Stimulated activated effector memory CD8-positive, alpha-beta T cell treated with anti-CD3 and anti-CD28 coated beads, Interleukin-12 subunit alpha, Interleukin-12 subunit beta, amount 100 ng/mL, for 72 hours (primary cell): ENCODE measurements at regions not wholly inside any gene's neighbourhood (a gene's known extent, or its start where the extent isn't known, plus 50 kb on each side); places are given as distances from the start of the nearest gene placed in this dataset.

ENCODE experiments used
- ATAC-seq: fragments of 150-1000 bp; cut with Tn5 transposase; 2 replicates; pipeline ENCODE4 v1.10.0; 2021
- DNase-seq, 2 donors: peaks; one replicate each; pipeline ENCODE4 v3.0.0; 2021 to 2022; ENCODE audit warnings: low spot score in 2 of 2
- H3K27ac Mint-ChIP-seq: one replicate; pipeline ENCODE4 v1.8.0; 2022; ENCODE audit warnings: mild to moderate bottlenecking, mixed read lengths
- H3K36me3 Mint-ChIP-seq: one replicate; pipeline ENCODE4 v1.8.0; 2022; ENCODE audit warnings: mild to moderate bottlenecking, mixed read lengths
- H3K4me1 Mint-ChIP-seq: one replicate; pipeline ENCODE4 v1.8.0; 2022; ENCODE audit warnings: mixed read lengths
- H3K4me3 Mint-ChIP-seq: one replicate; pipeline ENCODE4 v1.8.0; 2022; ENCODE audit warnings: mild to moderate bottlenecking, mixed read lengths
- H3K9me3 Mint-ChIP-seq: one replicate; pipeline ENCODE4 v1.8.0; 2022; ENCODE audit warnings: mixed read lengths

GRCh38 chr3:81439108-81439507, 322.3 kb downstream of the GBE1 start:
- ATAC-seq (no peak), DNase-seq (no peak)
- H3K27ac Mint-ChIP-seq = no peak overlapping the region
- H3K9me3 Mint-ChIP-seq = peaks cover 12% of the 10 kb centered on the region
- H3K36me3 Mint-ChIP-seq = no peaks in the 10 kb centered on the region
- H3K4me3 Mint-ChIP-seq = no peak overlapping the region
- H3K4me1 Mint-ChIP-seq = no peaks in the 10 kb centered on the region

DNA sequence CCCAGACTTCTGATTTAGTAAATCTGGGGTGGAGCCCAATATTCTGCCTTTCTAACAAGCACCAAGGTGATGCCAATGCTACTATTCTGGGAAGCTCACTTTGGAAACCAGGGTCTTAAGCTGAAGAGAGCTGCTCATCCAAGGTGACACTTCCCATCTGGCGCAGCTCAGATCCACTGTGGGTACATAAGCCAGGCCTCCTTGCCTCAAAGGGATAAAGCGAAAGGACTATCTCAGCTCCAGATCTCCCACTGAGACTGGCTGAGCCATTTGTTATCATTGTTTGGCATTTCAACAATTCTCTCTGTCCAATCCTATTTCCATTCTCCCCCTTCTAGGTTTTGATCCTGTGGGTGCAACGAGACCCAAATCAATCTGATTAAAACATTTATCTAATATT, 323.8 kb downstream of the GBE1 start:
- no peak for DNase-seq
- Mint-ChIP-seq H3K9me3 (peaks cover 12% of the 10 kb centered on the region), H3K27ac (no peak overlapping the region), H3K4me1 (no peaks in the 10 kb centered on the region), H3K36me3 (no peaks in the 10 kb centered on the region), H3K4me3 (no peak overlapping the region)
- ATAC-seq = no peak

- DNase-seq = no peak
- H3K27ac Mint-ChIP-seq = no peak overlapping the region
Observed at GRCh38 chr3:81436182-81436581, 325.3 kb downstream of the GBE1 start.

GRCh38 chr3:81435050-81435449, 326.4 kb downstream of the GBE1 start:
- ATAC-seq = no peak
- Mint-ChIP-seq H3K36me3 (no peaks in the 10 kb centered on the region), H3K4me1 (no peaks in the 10 kb centered on the region), H3K4me3 (no peak overlapping the region), H3K9me3 (peaks cover 12% of the 10 kb centered on the region), H3K27ac (no peak overlapping the region)
- no peak for DNase-seq

More at GRCh38 chr3:81436182-81436581, 325.3 kb downstream of the GBE1 start:
- H3K4me3 Mint-ChIP-seq = no peak overlapping the region
- no peak for ATAC-seq
- H3K4me1 Mint-ChIP-seq = no peaks in the 10 kb centered on the region
- H3K36me3 Mint-ChIP-seq = no peaks in the 10 kb centered on the region
- peaks cover 12% of the 10 kb centered on the region for H3K9me3 Mint-ChIP-seq

GRCh38 chr3:81434161-81434560, 327.3 kb downstream of the GBE1 start:
- Mint-ChIP-seq H3K9me3 (peaks cover 10% of the 10 kb centered on the region), H3K36me3 (no peaks in the 10 kb centered on the region), H3K4me1 (no peaks in the 10 kb centered on the region), H3K27ac (no peak overlapping the region), H3K4me3 (no peak overlapping the region)
- ATAC-seq (no peak), DNase-seq (no peak)

- peaks cover 7% of the 10 kb centered on the region for H3K9me3 Mint-ChIP-seq
- no peak overlapping the region for H3K4me3 Mint-ChIP-seq
- ATAC-seq (no peak), DNase-seq (no peak)
- H3K4me1 Mint-ChIP-seq = no peaks in the 10 kb centered on the region
- no peak overlapping the region for H3K27ac Mint-ChIP-seq
- no peaks in the 10 kb centered on the region for H3K36me3 Mint-ChIP-seq
Observed at GRCh38 chr3:81433675-81434074, 327.8 kb downstream of the GBE1 start.

DNA sequence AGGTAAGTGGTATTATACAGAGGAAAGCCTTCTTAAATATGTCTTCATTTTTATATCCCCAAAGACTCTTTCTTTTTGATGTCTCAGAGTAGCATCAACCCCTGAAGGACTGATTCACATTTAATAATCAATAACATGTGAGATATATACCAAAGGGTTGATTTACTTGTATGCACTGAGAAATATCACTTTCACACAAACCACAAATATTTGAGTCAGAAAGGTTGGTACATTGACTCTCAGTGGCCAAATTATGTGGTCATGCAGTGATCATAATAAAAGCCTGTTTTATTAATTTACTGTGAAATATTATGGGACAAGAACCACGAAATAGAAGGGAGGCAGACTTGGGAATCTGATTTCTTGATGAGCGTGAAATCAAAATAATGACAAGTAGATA, 329.0 kb downstream of the GBE1 start:
- H3K4me3 Mint-ChIP-seq = no peak overlapping the region

GRCh38 chr3:81426826-81427577, 334.4 kb downstream of the GBE1 start:
- Mint-ChIP-seq H3K4me3 (no peak overlapping the region), H3K36me3 (no peaks in the 10 kb centered on the region), H3K27ac (no peak overlapping the region), H3K4me1 (no peaks in the 10 kb centered on the region), H3K9me3 (peaks cover 2% of the 10 kb centered on the region)
- no peak for ATAC-seq
- no peak for DNase-seq

More for the DNA sequence above, 329.0 kb downstream of the GBE1 start:
- ATAC-seq (no peak), DNase-seq (no peak)
- Mint-ChIP-seq H3K9me3 (peaks cover 3% of the 10 kb centered on the region), H3K4me1 (no peaks in the 10 kb centered on the region), H3K27ac (no peak overlapping the region), H3K36me3 (no peaks in the 10 kb centered on the region)

- H3K4me3 Mint-ChIP-seq = no peak overlapping the region
- H3K36me3 Mint-ChIP-seq = no peaks in the 10 kb centered on the region
- H3K4me1 Mint-ChIP-seq = no peaks in the 10 kb centered on the region
- DNase-seq = no peak
- H3K27ac Mint-ChIP-seq = no peak overlapping the region
- H3K9me3 Mint-ChIP-seq = peaks cover 2% of the 10 kb centered on the region
- ATAC-seq = no peak
Observed at GRCh38 chr3:81425198-81425868, 336.1 kb downstream of the GBE1 start.

DNA sequence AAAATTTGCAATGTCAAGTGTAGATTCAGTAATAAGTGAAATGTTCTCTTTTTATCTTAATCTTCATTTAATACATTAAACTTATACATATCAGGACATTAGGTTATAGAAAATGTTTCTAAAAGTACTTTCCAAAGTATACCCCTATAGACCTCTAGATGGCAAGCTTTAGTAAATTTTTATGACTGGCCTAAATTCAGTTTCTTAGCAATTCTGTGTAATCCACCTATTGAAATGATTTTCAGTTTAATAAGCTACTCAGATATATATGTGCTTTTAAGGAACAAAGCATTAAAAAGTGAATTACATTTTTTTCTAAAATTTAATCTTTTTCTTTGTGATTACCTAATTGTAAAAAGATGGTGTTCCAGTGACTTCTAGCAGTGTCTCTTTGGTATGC, 342.2 kb downstream of the GBE1 start:
- H3K4me3 Mint-ChIP-seq = no peak overlapping the region
- H3K36me3 Mint-ChIP-seq = no peaks in the 10 kb centered on the region
- no peaks in the 10 kb centered on the region for H3K4me1 Mint-ChIP-seq
- H3K27ac Mint-ChIP-seq = no peak overlapping the region
- ATAC-seq (no peak), DNase-seq (no peak)
- peaks cover 3% of the 10 kb centered on the region for H3K9me3 Mint-ChIP-seq

DNA sequence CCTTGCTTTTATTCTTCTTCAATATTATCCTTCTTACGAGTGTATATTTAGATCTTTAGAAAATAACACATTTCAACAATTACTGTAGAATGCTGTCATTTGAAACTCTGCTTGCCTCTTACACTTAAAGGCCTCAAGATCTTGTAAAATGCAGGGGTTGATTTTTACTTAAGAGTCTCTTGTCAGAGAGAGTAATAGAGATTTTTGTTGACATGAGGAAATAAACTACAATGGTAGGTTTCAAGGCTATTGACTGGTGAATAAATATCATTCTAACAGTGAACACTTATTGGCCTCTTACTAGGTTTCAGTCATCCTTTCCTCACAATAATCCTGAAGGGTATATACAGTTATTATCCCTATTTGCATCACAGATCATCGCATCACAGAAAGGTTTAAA, 344.6 kb downstream of the GBE1 start:
- no peak for ATAC-seq
- no peak for DNase-seq

DNA sequence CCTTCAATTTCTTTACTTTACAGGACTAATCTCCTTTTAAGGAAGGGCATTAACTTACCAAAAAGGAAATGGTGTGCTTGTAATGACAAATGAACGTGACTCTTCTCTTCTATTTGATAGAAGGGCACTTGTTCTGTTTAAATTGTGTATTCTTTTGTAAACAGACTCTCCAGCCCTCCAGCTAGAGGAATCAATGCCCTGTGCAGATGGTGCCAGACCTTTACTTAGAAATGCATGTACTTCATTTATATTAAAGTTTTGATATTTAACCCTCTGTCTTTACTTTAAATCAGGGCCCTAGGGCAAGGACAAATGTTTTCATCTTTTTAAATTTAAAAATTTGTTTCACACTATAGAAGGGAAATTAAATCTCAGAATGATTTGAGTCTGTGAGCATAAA, 355.1 kb downstream of the GBE1 start:
- Mint-ChIP-seq H3K9me3 (peaks cover 7% of the 10 kb centered on the region), H3K4me3 (no peak overlapping the region), H3K27ac (no peak overlapping the region), H3K36me3 (no peaks in the 10 kb centered on the region), H3K4me1 (no peaks in the 10 kb centered on the region)
- ATAC-seq (no peak), DNase-seq (no peak)

More for the DNA sequence above, 344.6 kb downstream of the GBE1 start:
- Mint-ChIP-seq H3K4me1 (no peaks in the 10 kb centered on the region), H3K36me3 (no peaks in the 10 kb centered on the region), H3K9me3 (peaks cover 3% of the 10 kb centered on the region), H3K4me3 (no peak overlapping the region), H3K27ac (no peak overlapping the region)

GRCh38 chr3:81395739-81396513, 365.5 kb downstream of the GBE1 start:
- H3K36me3 Mint-ChIP-seq = no peaks in the 10 kb centered on the region
- no peak for DNase-seq
- H3K27ac Mint-ChIP-seq = no peak overlapping the region
- H3K4me1 Mint-ChIP-seq = no peaks in the 10 kb centered on the region
- no peak overlapping the region for H3K4me3 Mint-ChIP-seq
- no peak for ATAC-seq
- peaks cover 6% of the 10 kb centered on the region for H3K9me3 Mint-ChIP-seq

DNA sequence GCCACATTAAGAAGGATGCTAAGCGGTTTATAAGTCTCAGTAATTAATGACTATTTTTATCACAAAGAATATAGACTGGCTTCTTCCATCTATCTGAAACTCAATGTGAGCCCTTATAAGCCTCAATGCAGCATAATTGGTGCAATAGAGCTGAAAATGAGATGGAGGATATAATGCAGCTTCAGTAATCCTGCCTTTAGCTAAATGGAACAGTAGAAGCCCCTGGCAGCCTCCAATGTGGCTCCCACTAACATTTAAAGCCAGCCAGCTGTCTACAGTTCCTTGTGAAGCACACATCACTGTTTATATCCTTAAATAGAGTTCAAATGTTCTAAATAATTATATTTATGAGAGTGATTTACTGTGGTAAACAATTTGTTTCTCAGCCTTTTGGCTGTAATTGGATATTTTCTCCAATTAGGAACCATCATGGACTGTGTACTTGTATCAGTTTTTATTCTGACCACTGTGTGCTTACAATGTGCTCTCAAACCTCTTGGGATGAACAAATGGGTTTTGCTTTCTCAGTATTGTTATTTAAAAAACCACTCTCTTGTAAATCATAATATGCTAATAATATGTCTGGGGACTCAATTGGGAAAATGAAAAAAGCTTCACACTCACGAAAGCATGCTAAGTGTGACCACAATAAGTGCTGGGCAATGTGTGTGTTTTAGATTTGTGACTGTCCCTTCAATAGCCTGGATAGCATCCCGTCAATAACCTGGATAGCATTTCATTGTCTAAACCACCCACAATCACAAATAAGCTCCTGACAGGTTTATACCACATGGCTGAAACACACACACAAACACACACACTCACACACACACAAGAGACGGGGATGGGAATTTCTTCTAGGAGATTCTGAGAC, 366.6 kb downstream of the GBE1 start:
- Mint-ChIP-seq H3K27ac (no peak overlapping the region), H3K4me3 (no peak overlapping the region), H3K9me3 (peaks cover 7% of the 10 kb centered on the region), H3K4me1 (no peaks in the 10 kb centered on the region), H3K36me3 (no peaks in the 10 kb centered on the region)
- DNase-seq (no peak), ATAC-seq (no peak)

DNA sequence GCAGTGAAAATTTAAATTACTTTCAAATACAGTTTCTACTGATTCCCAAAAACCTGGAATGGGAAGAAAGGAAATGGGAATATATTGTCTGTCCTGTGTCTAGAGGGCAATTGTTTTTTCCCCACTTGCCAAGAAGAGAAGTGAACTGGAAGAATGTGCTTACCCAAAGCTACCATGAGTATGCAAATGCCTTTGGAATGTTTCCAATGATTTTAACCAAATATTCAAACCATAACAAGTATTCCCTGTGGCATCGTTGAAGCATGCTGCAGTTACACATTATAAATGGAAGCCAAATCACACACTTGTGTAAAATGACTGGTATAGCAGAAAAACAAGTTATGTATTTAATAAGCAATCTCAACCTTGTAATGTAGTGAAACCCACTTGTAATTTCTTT, 368.2 kb downstream of the GBE1 start:
- Mint-ChIP-seq H3K4me3 (no peak overlapping the region), H3K27ac (no peak overlapping the region), H3K4me1 (no peaks in the 10 kb centered on the region), H3K36me3 (no peaks in the 10 kb centered on the region), H3K9me3 (peaks cover 12% of the 10 kb centered on the region)
- DNase-seq (no peak), ATAC-seq (no peak)
